SKM-1 treated with dmso at 0.1 percent for 144 hours (cell line): ENCODE measurements at regions not wholly inside any gene's neighbourhood (a gene's known extent, or its start where the extent isn't known, plus 50 kb on each side); places are given as distances from the start of the nearest gene placed in this dataset.

Experiments
- DNase-seq: peaks from one replicate; lab custom pipeline; 2025; ENCODE audit not compliant: unreplicated experiment; lab: John Stamatoyannopoulos, UW

- no peak for DNase-seq
Measured at GRCh38 chr9:129490583-129491486, 130.1 kb downstream of the C9orf50 start.

GRCh38 chr9:129489838-129490582 lies 130.9 kb downstream of the C9orf50 start:
- no peak for DNase-seq

DNA sequence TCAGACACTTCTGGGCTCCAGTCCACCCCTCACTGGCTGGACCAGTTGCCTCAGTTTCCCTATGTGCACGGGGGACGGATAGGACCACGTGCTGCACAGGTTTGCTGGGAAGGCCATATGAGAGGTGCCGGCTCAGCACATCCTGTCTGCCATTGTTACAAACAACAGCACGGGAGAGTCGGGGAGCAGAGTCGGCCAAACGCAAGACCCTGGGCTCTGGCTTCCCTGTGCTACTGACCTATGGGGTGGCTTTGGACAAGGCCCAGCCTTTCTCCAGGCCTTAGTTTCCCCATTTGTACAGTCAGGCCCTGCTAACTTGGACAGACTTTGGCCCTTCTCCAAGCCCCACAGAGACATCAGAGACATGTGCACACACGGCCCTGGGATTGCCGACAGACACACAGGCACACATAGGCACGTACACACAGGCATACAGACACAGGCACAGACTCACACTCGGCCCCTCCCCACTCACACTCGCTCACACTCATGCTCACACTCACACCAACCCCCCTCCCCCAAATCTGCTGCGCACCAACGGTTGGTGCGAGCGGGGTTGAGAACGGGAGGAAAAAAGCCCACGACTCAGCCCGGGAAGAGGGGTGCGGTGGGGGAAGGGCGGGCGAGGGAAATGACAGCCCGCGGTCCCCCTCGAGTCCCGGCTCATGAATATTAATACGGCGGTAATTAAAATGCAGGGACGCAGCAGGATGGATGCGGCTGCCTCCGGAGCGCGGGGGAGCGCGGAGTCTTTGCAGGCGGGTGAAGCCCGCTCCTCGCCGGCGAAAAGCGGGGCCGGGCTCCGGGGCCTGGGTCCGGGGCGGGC lies 133.0 kb downstream of the C9orf50 start:
- no peak for DNase-seq

DNA sequence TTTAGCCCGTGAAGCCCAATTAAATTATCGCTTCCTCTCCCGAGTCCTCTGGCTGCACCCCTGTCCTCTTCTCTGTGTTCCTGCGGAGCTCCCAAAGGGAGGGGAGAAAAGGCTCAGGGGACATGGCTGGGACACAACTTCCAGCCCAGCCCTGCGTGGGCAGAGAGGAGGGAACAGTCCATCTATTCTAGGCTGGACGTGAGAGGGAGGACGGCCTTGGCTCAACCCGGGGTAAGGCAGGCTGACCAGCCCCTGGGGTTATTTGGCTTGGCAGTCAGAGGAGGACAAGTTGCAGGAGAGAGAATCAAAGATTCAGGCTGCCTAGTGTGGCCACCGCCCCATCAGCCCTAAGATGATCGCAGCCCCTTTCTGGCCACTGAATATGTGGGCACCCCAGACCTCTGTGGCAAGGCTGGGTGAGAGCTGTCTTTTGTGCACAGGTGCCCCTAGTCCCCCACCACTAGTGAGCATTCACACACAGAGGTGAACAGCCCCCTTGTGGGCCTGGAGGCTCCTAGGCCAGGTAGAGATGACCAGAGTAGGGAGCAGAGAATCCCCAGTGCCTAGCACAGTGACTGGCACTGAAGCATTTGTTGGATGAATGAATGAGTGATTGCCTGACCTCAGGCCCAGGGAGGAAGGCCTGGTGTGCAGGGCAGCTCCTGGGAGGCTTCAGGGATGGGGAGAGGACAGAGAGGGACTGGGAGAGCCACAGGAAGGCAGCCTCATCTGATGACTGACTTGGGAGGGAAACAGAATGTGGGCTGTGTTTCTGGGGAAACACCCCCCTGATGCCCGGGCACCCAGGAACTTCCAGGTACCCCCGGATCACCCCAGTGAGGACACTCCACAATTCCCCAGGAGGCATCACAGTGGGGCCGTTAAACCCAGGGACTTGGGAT lies 133.9 kb downstream of the C9orf50 start:
- DNase-seq, result no peak

GRCh38 chr9:129485145-129485774 lies 135.6 kb downstream of the C9orf50 start:
- no peak for DNase-seq

- no peak for DNase-seq
Measured at GRCh38 chr9:129484352-129485000, 136.4 kb downstream of the C9orf50 start.

GRCh38 chr9:129483415-129484351 lies 137.2 kb downstream of the C9orf50 start:
- DNase-seq, result no peak

DNA sequence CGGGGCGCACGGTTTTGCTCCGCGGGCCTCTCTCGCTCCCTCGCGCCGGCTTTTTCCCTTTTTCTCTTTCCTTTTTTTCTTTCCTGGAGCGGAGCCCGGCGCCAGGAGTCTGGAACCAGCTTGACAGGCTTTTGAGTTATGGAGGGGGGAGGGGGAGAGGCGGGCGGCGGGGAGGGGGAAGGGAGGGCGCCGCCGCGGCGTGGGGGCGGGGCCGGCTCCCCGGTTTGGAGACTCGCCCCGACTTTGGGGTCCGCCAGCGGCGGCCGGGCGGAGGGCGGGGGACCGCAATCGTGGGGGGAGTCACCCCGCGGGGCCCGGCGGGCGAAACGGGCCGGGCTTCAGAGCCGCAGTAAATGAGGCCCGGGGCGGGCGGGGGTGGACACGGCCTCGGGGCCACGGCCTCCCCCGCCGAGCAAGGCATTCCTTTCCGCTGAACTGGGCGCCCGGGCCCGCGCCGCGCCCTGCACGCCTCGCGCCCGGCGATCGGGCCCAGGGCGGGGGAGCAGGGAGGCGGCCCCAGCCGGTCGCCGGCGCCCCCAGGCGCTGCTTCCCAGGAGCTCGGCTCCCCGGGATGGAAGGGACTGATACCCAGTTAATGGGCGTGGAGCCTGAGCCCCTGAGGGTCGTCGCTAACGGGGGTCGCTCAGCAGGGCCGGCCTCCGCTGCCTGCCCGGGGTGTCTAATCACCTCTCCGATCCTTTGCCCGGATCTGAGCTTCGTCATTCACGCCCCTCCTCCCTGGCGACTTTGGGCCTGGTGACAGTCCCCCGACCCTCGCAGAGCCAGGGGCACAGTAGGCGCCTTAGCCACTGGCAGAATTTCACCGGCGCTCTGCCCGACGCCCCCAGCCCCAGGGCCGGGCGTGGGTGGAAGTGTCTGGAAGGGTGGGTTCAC lies 138.1 kb downstream of the C9orf50 start:
- DNase-seq, result no peak

- no peak for DNase-seq
Measured at GRCh38 chr9:129481810-129482511, 138.9 kb downstream of the C9orf50 start.

DNA sequence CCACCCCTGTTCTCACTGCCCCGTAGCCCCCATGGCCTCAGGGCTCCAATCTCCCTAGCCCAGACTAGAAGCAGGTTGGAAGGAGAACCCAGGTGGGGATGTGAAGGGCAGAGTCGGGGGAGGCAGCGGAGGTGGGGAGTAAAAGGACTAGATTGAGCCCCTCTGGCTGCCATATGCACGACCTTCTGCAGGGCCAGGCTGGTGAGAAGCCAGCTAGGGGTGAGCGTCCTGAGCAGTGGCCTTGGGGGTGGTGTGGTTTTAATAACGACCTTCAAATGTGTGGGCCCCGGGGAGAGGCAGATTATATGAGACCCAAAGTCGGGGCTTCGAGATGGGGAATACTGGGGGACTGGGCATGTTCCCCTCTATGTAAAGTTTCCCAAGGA lies 139.5 kb downstream of the C9orf50 start:
- DNase-seq, result no peak

DNA sequence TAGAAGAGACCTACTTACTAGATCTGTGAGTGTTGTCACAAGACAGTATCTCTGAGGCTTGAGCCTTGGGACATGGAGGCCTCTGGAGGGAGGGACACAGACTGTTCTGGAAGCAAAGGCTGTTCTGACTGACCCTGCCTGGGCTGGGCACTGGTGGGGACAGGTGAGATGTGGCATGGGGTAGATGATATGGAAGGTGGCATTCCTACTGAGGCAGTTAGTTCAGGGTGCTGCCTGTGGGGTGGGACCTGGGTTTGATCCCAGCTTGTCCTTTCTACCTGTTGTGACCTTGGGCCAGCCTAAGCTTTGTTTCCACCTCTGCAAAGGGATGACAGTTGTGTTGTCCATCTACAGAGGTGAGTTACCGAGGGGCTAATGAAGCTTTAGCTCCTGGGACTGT lies 140.2 kb downstream of the C9orf50 start:
- DNase-seq, result no peak

GRCh38 chr9:129480227-129480626 lies 140.7 kb downstream of the C9orf50 start:
- no peak for DNase-seq

DNA sequence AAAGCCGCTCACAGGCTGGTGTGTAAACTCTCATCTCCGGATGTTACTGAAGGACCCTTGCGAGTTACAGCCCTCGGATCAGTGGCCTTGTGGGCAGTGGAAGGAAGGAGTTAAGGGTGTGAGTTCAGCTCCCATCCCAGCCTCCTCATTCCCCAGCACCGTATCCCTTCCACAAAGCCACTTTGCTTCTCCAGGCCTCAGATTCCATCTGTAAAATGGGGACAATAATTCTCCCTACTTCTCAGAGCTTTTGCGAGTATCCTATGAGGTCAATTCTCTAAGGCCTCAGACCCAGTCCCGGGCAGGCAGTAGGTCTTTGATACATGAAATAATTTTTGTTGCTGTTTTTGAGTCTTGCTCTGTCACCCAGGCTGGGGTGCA lies 141.3 kb downstream of the C9orf50 start:
- DNase-seq, result no peak

- no peak for DNase-seq
Measured at GRCh38 chr9:129478961-129479630, 141.8 kb downstream of the C9orf50 start.

DNA sequence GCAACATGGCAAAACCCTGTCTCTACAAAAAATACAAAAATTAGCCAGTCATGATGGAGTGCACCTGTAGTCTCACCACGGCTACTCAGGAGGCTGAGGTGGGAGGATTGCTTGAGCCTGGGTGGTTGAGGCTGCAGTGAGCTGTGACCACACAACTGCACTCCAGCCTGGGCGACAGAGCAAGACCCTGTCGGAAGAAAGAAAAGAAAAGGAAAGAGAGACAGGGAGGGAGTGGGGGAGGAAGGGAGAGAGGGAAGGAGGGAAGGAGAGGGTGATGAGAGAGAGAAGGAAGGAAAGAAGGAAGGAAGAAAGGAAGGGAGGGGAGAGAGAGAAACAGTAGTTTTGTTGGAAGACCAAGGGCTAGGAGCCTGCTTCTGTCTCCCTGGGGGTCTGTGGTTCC lies 142.4 kb downstream of the C9orf50 start:
- DNase-seq, result no peak
